IMR-90 (cell line): ENCODE measurements at regions not wholly inside any gene's neighbourhood (a gene's known extent, or its start where the extent isn't known, plus 50 kb on each side); places are given as distances from the start of the nearest gene placed in this dataset.
"Not testable (repeated sequence)": the region's sequence is repeated elsewhere in the genome, so short reads cannot be mapped to it uniquely, and the experiment has no call there.

Experiments
- ATAC-seq: fragments of 200-7000 bp; cut with Tn5 transposase; 2 replicates; pipeline ENCODE4 v1.9.1; 2020; ENCODE audit warnings: low read depth, mild to moderate bottlenecking, moderate library complexity
- BruUV-seq: library from RNA; stranded (reverse); fragments of 400-500 nt; replicated peaks from 2 replicates; lab custom pipeline; 2021; lab: Mats Ljungman, UMichigan
- CTCF ChIA-PET: fragments of 300-600 bp; formaldehyde crosslinking; extraction: SDS; loops from one replicate; lab custom pipeline; 2021; ENCODE audit warnings: antibody characterized with exemption; lab: Yijun Ruan, JAX
- POLR2A ChIA-PET: fragments of 300-600 bp; sonication (Branson Sonifier 250); formaldehyde crosslinking; loops from one replicate; lab custom pipeline; 2022; ENCODE audit warnings: antibody characterized with exemption; ENCODE audit not compliant: unreplicated experiment; lab: Charles Lee
- DNase-seq: peaks from one replicate; pipeline ENCODE4 v3.0.0; 2013
- H2AFZ ChIP-seq: replicated peaks from 2 replicates; pipeline ENCODE3; 2013; ENCODE audit warnings: low read length, mild to moderate bottlenecking; ENCODE audit not compliant: poor library complexity
- H2AK5ac ChIP-seq: 2 replicates; pipeline ENCODE4 v1.6.1; 2013; ENCODE audit warnings: low read depth, low read length, inconsistent platforms
- H2AK9ac ChIP-seq: replicated peaks from 2 replicates; pipeline ENCODE3; 2013; ENCODE audit warnings: mild to moderate bottlenecking, low read depth, low read length, moderate library complexity; ENCODE audit not compliant: poor library complexity
- H2BK120ac ChIP-seq: 2 replicates; pipeline ENCODE4 v1.6.1; 2013; ENCODE audit warnings: low read depth, low read length, inconsistent platforms
- H2BK15ac ChIP-seq: 3 replicates; pipeline ENCODE4 v1.6.1; 2013; ENCODE audit warnings: low read depth, low read length, inconsistent platforms
- H2BK20ac ChIP-seq: 2 replicates; pipeline ENCODE4 v1.6.1; 2013; ENCODE audit warnings: low read depth, mild to moderate bottlenecking, inconsistent platforms, low read length, moderate library complexity
- H2BK5ac ChIP-seq: 2 replicates; pipeline ENCODE4 v1.6.1; 2013; ENCODE audit warnings: mild to moderate bottlenecking, low read depth, low read length, inconsistent platforms; ENCODE audit not compliant: poor library complexity, severe bottlenecking
- H3K14ac ChIP-seq: replicated peaks from 2 replicates; pipeline ENCODE4 v1.6.1; 2013; ENCODE audit warnings: low read depth, low read length, inconsistent platforms
- H3K18ac ChIP-seq: 2 replicates; pipeline ENCODE4 v1.6.1; 2013; ENCODE audit warnings: low read depth, low read length, control low read depth
- H3K23ac ChIP-seq: 2 replicates; pipeline ENCODE4 v1.6.1; 2013; ENCODE audit warnings: low read depth, low read length, inconsistent platforms
- H3K27ac ChIP-seq: 2 replicates; pipeline ENCODE4 v1.5.1; 2013; ENCODE audit warnings: mild to moderate bottlenecking, control low read depth, low read length; ENCODE audit not compliant: insufficient read depth
- H3K27me3 ChIP-seq: 2 replicates; pipeline ENCODE4 v1.6.1; 2013; ENCODE audit warnings: low read length; ENCODE audit not compliant: control insufficient read depth, insufficient read depth
- H3K36me3 ChIP-seq: 2 replicates; pipeline ENCODE4 v1.6.1; 2013; ENCODE audit warnings: low read length, mixed read lengths; ENCODE audit not compliant: control insufficient read depth, insufficient read depth
- H3K4ac ChIP-seq: 2 replicates; pipeline ENCODE4 v1.6.1; 2013; ENCODE audit warnings: low read depth, low read length, inconsistent platforms
- H3K4me1 ChIP-seq: 2 replicates; pipeline ENCODE4 v1.6.1; 2013; ENCODE audit warnings: low read length, mixed read lengths; ENCODE audit not compliant: control insufficient read depth, insufficient read depth
- H3K4me2 ChIP-seq: 2 replicates; pipeline ENCODE4 v1.6.1; 2013; ENCODE audit warnings: low read depth, mild to moderate bottlenecking, control low read depth, low read length, moderate library complexity
- H3K4me3 ChIP-seq: 2 replicates; pipeline ENCODE4 v1.5.1; 2013; ENCODE audit warnings: low read depth, mild to moderate bottlenecking, control low read depth, low read length, moderate library complexity; ENCODE audit not compliant: insufficient read depth
- H3K56ac ChIP-seq: 2 replicates; pipeline ENCODE4 v1.6.1; 2013; ENCODE audit warnings: low read length, inconsistent platforms; ENCODE audit not compliant: insufficient read depth; ENCODE audit errors: extremely low read depth
- H3K79me1 ChIP-seq, 2 experiments: 2 replicates each; pipeline ENCODE4 v1.6.1; 2013; ENCODE audit warnings: low read length in 2 of 2, inconsistent platforms in 1 of 2, low read depth in 1 of 2
- H3K9ac ChIP-seq: 2 replicates; pipeline ENCODE4 v1.6.1; 2013; ENCODE audit warnings: low read depth, low read length, control low read depth
- H3K9me1 ChIP-seq: 2 replicates; pipeline ENCODE4 v1.6.1; 2013; ENCODE audit warnings: low read length, inconsistent platforms; ENCODE audit not compliant: insufficient read depth
- H3K9me3 ChIP-seq: 2 replicates; pipeline ENCODE4 v1.6.1; 2013; ENCODE audit warnings: low read length; ENCODE audit not compliant: control insufficient read depth, insufficient read depth
- H4K20me1 ChIP-seq: 2 replicates; pipeline ENCODE4 v1.6.1; 2013; ENCODE audit warnings: low read length, inconsistent platforms; ENCODE audit not compliant: insufficient read depth
- H4K5ac ChIP-seq: 2 replicates; pipeline ENCODE4 v1.6.1; 2013; ENCODE audit warnings: mild to moderate bottlenecking, low read depth, low read length, control low read depth
- H4K8ac ChIP-seq, 2 experiments: 2 replicates each; pipeline ENCODE4 v1.6.1; 2013; ENCODE audit warnings: low read depth in 2 of 2, low read length in 2 of 2, control low read depth in 1 of 2, inconsistent platforms in 1 of 2
- H4K91ac ChIP-seq: 2 replicates; pipeline ENCODE4 v1.6.1; 2013; ENCODE audit warnings: low read depth, low read length, inconsistent platforms; ENCODE audit not compliant: insufficient read depth
- WGBS, 2 experiments: methylation state at CpG; one replicate each; pipeline versions ENCODE4 v1.1.5 to v1.1.7; 2013; ENCODE audit warnings: missing lambda C conversion rate in 2 of 2; ENCODE audit not compliant: insufficient read length in 1 of 2; ENCODE audit errors: extremely low coverage in 2 of 2; 5-methylcytosine and 5-hydroxymethylcytosine counted together
- dilution Hi-C: fragments of 300-500 bp; cut with HindIII; formaldehyde crosslinking; loops from one replicate; pipeline ENCODE4 v1.14.3; 2018; ENCODE audit warnings: low sequenced_read_pairs; ENCODE audit not compliant: unreplicated experiment
- in situ Hi-C: fragments of 300-500 bp; cut with MboI; formaldehyde crosslinking; loops from 3 replicates; pipeline ENCODE4 v1.14.3; 2019; ENCODE audit warnings: low sequenced_read_pairs, inconsistent platforms, mixed read lengths
- intact Hi-C: fragments of 100-400 bp; cut with micrococcal nuclease; formaldehyde crosslinking; loops from 2 replicates; pipeline ENCODE4 v1.10.0; 2022

DNA sequence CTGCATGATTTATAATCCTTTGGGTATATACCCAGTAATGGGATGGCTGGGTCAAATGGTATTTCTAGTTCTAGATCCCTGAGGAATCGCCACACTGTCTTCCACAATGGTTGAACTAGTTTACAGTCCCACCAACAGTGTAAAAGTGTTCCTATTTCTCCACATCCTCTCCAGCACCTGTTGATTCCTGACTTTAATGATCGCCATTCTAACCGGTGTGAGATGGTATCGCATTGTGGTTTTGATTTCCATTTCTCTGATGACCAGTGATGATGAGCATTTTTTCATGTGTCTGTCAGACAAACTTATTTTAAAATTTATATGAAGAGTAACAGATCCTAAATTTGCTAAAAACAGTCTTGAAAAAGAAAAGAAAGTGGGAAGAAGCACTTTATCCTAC, 197.7 kb downstream of the FGFR2 start:
- H2BK5ac ChIP-seq, H2AK5ac ChIP-seq, H3K4me2 ChIP-seq, H4K91ac ChIP-seq, H3K4me1 ChIP-seq, H3K27ac ChIP-seq, H2AK9ac ChIP-seq, H3K4ac ChIP-seq, H3K14ac ChIP-seq, dilution Hi-C loops, H3K18ac ChIP-seq, H4K8ac ChIP-seq, H3K23ac ChIP-seq, ATAC-seq, H3K9ac ChIP-seq, H3K56ac ChIP-seq, DNase-seq, BruUV-seq, H3K79me1 ChIP-seq, H3K9me1 ChIP-seq, H4K5ac ChIP-seq, CTCF ChIA-PET, H3K36me3 ChIP-seq, H2BK120ac ChIP-seq, in situ Hi-C loops, H2AFZ ChIP-seq, H2BK20ac ChIP-seq, POLR2A ChIA-PET, H4K20me1 ChIP-seq, H2BK15ac ChIP-seq, intact Hi-C loops, H3K9me3 ChIP-seq, H3K4me3 ChIP-seq, H3K27me3 ChIP-seq: not testable (repeated sequence)
- WGBS, 2 experiments = no CpG with 5 or more reads among the region's 4 CpGs
